ENCODE measurements at regions not wholly inside any gene's neighbourhood (a gene's known extent, or its start where the extent isn't known, plus 50 kb on each side); places are given as distances from the start of the nearest gene placed in this dataset.

DNA sequence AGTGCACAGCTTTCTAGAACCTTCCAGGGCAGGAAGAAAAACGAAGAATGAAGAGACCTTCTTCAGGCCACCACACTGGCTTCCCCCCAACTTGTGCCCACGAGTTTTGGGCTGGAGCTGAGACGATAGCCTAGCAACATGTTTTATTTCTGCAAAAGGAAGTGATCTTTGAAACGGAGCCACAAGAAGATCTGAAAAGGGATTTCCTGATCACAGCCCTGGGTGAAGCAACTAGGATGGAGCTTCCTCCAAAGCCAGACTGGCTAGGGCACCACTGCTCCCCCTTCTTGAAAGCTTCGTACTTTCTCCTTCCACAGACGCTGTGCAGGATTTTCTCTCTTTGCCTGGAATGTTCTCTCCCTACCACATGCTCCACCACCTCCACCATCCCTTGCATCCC, 418.3 kb downstream of the MED13L start:
- no peak for TF ChIP-seq ZNF565 (CRISPR knock-in tag; conservative IDR thresholded peaks at IDR 0.05; ENCODE audit: low read depth)
- no peak for TF ChIP-seq ZNF70 (CRISPR knock-in tag; IDR thresholded peaks at IDR 0.05)
- no peak for TF ChIP-seq BACH2 (CRISPR knock-in tag; IDR thresholded peaks at IDR 0.05; ENCODE audit: borderline replicate concordance)
- no peak for TF ChIP-seq RARB (CRISPR knock-in tag; IDR thresholded peaks at IDR 0.05)
- no peak for TF ChIP-seq ISL1 (CRISPR knock-in tag; IDR thresholded peaks at IDR 0.05)
- TF ChIP-seq TOX (CRISPR knock-in tag; IDR thresholded peaks at IDR 0.05; ENCODE audit: borderline replicate concordance), result no peak
- no peak for TF ChIP-seq GLIS3 (CRISPR knock-in tag; IDR thresholded peaks at IDR 0.05)
- TF ChIP-seq, protein P1, sequence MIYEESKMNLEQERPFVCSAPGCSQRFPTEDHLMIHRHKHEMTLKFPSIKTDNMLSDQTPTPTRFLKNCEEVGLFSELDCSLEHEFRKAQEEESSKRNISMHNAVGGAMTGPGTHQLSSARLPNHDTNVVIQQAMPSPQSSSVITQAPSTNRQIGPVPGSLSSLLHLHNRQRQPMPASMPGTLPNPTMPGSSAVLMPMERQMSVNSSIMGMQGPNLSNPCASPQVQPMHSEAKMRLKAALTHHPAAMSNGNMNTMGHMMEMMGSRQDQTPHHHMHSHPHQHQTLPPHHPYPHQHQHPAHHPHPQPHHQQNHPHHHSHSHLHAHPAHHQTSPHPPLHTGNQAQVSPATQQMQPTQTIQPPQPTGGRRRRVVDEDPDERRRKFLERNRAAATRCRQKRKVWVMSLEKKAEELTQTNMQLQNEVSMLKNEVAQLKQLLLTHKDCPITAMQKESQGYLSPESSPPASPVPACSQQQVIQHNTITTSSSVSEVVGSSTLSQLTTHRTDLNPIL (CRISPR knock-in tag; IDR thresholded peaks at IDR 0.05; ENCODE audit: low read depth), result no peak
- no peak for TF ChIP-seq ARNTL (CRISPR knock-in tag; IDR thresholded peaks at IDR 0.05; ENCODE audit: borderline replicate concordance, low read depth)
- TF ChIP-seq ESRRG (CRISPR knock-in tag; IDR thresholded peaks at IDR 0.05), result no peak
- no peak for TF ChIP-seq TCF4 (CRISPR knock-in tag; IDR thresholded peaks at IDR 0.05; ENCODE audit: borderline replicate concordance)
- TF ChIP-seq, protein P2, sequence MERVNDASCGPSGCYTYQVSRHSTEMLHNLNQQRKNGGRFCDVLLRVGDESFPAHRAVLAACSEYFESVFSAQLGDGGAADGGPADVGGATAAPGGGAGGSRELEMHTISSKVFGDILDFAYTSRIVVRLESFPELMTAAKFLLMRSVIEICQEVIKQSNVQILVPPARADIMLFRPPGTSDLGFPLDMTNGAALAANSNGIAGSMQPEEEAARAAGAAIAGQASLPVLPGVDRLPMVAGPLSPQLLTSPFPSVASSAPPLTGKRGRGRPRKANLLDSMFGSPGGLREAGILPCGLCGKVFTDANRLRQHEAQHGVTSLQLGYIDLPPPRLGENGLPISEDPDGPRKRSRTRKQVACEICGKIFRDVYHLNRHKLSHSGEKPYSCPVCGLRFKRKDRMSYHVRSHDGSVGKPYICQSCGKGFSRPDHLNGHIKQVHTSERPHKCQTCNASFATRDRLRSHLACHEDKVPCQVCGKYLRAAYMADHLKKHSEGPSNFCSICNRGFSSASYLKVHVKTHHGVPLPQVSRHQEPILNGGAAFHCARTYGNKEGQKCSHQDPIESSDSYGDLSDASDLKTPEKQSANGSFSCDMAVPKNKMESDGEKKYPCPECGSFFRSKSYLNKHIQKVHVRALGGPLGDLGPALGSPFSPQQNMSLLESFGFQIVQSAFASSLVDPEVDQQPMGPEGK (CRISPR knock-in tag; IDR thresholded peaks at IDR 0.05; ENCODE audit: borderline replicate concordance), result no peak
- TF ChIP-seq, protein P3, sequence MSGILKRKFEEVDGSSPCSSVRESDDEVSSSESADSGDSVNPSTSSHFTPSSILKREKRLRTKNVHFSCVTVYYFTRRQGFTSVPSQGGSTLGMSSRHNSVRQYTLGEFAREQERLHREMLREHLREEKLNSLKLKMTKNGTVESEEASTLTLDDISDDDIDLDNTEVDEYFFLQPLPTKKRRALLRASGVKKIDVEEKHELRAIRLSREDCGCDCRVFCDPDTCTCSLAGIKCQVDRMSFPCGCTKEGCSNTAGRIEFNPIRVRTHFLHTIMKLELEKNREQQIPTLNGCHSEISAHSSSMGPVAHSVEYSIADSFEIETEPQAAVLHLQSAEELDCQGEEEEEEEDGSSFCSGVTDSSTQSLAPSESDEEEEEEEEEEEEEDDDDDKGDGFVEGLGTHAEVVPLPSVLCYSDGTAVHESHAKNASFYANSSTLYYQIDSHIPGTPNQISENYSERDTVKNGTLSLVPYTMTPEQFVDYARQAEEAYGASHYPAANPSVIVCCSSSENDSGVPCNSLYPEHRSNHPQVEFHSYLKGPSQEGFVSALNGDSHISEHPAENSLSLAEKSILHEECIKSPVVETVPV (CRISPR knock-in tag; IDR thresholded peaks at IDR 0.05), result no peak
